ENCODE measurements at regions not wholly inside any gene's neighbourhood (a gene's known extent, or its start where the extent isn't known, plus 50 kb on each side); places are given as distances from the start of the nearest gene placed in this dataset.

GRCh38 chr12:20212658-20213555, 155.4 kb upstream of the PDE3A start:
- TF ChIP-seq FOXM1 (IDR thresholded peaks at IDR 0.05; ENCODE audit: borderline replicate concordance, low read depth) (peak; percentile 94), EP300 (IDR thresholded peaks at IDR 0.05; ENCODE audit: borderline replicate concordance) (peak; percentile 99), TAF1 (IDR thresholded peaks at IDR 0.05; ENCODE audit: low read depth) (0 out of 2 replicates have a peak, but pooled peaks have one; percentile 37), EGR1 (IDR thresholded peaks at IDR 0.05) (no peak), NFIC (IDR thresholded peaks at IDR 0.05) (peak; percentile 98), TCF12 (IDR thresholded peaks at IDR 0.05; ENCODE audit: low read depth) (peak; percentile 98), CEBPB (IDR thresholded peaks at IDR 0.05) (peak; percentile 91), YY1 (IDR thresholded peaks at IDR 0.05; ENCODE audit: low read depth) (peak; percentile 72), ZBTB7A (IDR thresholded peaks at IDR 0.05; ENCODE audit: low read depth) (no peak; the same call in 1 of the 2 replicates), TEAD4 (IDR thresholded peaks at IDR 0.05) (peak; percentile 97), CREB1 (IDR thresholded peaks at IDR 0.05; ENCODE audit: low read depth) (peak; percentile 88), RAD21 (IDR thresholded peaks at IDR 0.05; ENCODE audit: low read depth) (peak; percentile 36; the same call in 1 of the 2 replicates)
- TF ChIP-seq, protein P1, sequence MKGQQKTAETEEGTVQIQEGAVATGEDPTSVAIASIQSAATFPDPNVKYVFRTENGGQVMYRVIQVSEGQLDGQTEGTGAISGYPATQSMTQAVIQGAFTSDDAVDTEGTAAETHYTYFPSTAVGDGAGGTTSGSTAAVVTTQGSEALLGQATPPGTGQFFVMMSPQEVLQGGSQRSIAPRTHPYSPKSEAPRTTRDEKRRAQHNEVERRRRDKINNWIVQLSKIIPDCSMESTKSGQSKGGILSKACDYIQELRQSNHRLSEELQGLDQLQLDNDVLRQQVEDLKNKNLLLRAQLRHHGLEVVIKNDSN (IDR thresholded peaks at IDR 0.05) = no peak
- TF ChIP-seq, protein P2, sequence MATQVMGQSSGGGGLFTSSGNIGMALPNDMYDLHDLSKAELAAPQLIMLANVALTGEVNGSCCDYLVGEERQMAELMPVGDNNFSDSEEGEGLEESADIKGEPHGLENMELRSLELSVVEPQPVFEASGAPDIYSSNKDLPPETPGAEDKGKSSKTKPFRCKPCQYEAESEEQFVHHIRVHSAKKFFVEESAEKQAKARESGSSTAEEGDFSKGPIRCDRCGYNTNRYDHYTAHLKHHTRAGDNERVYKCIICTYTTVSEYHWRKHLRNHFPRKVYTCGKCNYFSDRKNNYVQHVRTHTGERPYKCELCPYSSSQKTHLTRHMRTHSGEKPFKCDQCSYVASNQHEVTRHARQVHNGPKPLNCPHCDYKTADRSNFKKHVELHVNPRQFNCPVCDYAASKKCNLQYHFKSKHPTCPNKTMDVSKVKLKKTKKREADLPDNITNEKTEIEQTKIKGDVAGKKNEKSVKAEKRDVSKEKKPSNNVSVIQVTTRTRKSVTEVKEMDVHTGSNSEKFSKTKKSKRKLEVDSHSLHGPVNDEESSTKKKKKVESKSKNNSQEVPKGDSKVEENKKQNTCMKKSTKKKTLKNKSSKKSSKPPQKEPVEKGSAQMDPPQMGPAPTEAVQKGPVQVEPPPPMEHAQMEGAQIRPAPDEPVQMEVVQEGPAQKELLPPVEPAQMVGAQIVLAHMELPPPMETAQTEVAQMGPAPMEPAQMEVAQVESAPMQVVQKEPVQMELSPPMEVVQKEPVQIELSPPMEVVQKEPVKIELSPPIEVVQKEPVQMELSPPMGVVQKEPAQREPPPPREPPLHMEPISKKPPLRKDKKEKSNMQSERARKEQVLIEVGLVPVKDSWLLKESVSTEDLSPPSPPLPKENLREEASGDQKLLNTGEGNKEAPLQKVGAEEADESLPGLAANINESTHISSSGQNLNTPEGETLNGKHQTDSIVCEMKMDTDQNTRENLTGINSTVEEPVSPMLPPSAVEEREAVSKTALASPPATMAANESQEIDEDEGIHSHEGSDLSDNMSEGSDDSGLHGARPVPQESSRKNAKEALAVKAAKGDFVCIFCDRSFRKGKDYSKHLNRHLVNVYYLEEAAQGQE (IDR thresholded peaks at IDR 0.05; ENCODE audit: low read depth) = peak; percentile 68
- TF ChIP-seq, protein P3, sequence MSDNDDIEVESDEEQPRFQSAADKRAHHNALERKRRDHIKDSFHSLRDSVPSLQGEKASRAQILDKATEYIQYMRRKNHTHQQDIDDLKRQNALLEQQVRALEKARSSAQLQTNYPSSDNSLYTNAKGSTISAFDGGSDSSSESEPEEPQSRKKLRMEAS (IDR thresholded peaks at IDR 0.05) = peak; percentile 82

- TF ChIP-seq CEBPB (IDR thresholded peaks at IDR 0.05) (peak; percentile 76; the same call in 1 of the 2 replicates), RAD21 (IDR thresholded peaks at IDR 0.05; ENCODE audit: low read depth) (no peak)
Measured at GRCh38 chr12:20213723-20214625, 154.4 kb upstream of the PDE3A start.

GRCh38 chr12:20220339-20220738, 148.0 kb upstream of the PDE3A start:
- TF ChIP-seq RAD21 (IDR thresholded peaks at IDR 0.05; ENCODE audit: low read depth) (peak; percentile 89), EP300 (IDR thresholded peaks at IDR 0.05; ENCODE audit: borderline replicate concordance) (no peak)

- TF ChIP-seq RAD21 (IDR thresholded peaks at IDR 0.05; ENCODE audit: low read depth) (no peak), TCF12 (IDR thresholded peaks at IDR 0.05; ENCODE audit: low read depth) (no peak), NFIC (IDR thresholded peaks at IDR 0.05) (no peak)
- TF ChIP-seq, protein P3 (IDR thresholded peaks at IDR 0.05) = no peak
Measured at GRCh38 chr12:20232931-20233675, 135.2 kb upstream of the PDE3A start.

- TF ChIP-seq EGR1 (IDR thresholded peaks at IDR 0.05) = no peak
- TF ChIP-seq EP300 (IDR thresholded peaks at IDR 0.05; ENCODE audit: borderline replicate concordance) = no peak
- TF ChIP-seq ZBTB7A (IDR thresholded peaks at IDR 0.05; ENCODE audit: low read depth) = no peak
- TF ChIP-seq RAD21 (IDR thresholded peaks at IDR 0.05; ENCODE audit: low read depth) = no peak
- TF ChIP-seq TEAD4 (IDR thresholded peaks at IDR 0.05) = no peak
- no peak for TF ChIP-seq TAF1 (IDR thresholded peaks at IDR 0.05; ENCODE audit: low read depth)
- TF ChIP-seq, protein P2 (IDR thresholded peaks at IDR 0.05; ENCODE audit: low read depth) = no peak
Measured at GRCh38 chr12:20234474-20234873, 133.9 kb upstream of the PDE3A start.

DNA sequence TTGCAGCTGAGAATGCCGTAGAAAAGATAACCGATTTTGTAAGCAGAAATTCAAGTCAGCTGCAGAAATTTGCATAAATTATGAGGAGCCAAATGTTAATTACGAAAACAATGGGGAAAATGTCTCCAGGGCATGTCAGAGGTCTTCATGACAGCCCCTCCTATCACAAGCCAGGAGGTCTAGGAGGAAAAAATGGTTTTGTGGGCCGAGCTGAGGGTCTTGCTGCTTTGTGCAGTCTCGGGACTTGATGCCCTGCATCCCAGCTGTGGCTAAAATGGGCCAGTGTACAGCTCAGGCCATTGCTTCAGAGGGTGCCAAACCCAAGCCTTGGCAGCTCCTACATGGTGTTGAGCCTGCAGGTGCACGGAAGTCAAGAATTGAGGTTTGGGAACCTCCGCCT, 131.2 kb upstream of the PDE3A start:
- TF ChIP-seq ZBTB7A (IDR thresholded peaks at IDR 0.05; ENCODE audit: low read depth) (no peak), FOXM1 (IDR thresholded peaks at IDR 0.05; ENCODE audit: borderline replicate concordance, low read depth) (no peak), TCF12 (IDR thresholded peaks at IDR 0.05; ENCODE audit: low read depth) (no peak)
- TF ChIP-seq, protein P3 (IDR thresholded peaks at IDR 0.05) = no peak
